Upper lobe of left lung (tissue), 6 donors: ENCODE measurements at regions not wholly inside any gene's neighbourhood (a gene's known extent, or its start where the extent isn't known, plus 50 kb on each side); places are given as distances from the start of the nearest gene placed in this dataset.

Experiments
- ATAC-seq, 2 donors: fragments of 200-7000 bp; cut with Tn5 transposase; one replicate each; pipeline ENCODE4 v1.9.1; 2022; ENCODE audit warnings: mild to moderate bottlenecking in 2 of 2, moderate library complexity in 2 of 2; ENCODE audit not compliant: low FRiP score in 2 of 2
- DNase-seq, 2 donors: peaks; one replicate each; pipeline ENCODE4 v3.0.0-alpha.2; 2019 to 2020
- H3K27ac ChIP-seq, 4 donors: fragments of 200-600 bp; sonication (generic); one replicate each; pipeline ENCODE4 v1.5.1; 2016 to 2019
- H3K27me3 ChIP-seq, 4 donors: fragments of 200-600 bp; sonication (generic); one replicate each; pipeline ENCODE4 v1.5.1; 2017 to 2019
- H3K36me3 ChIP-seq, 4 donors: fragments of 200-600 bp; sonication (generic); one replicate each; pipeline ENCODE4 v1.5.1; 2016 to 2019
- H3K4me1 ChIP-seq, 4 donors: fragments of 200-600 bp; sonication (generic); one replicate each; pipeline ENCODE4 v1.5.1; 2018 to 2019
- H3K4me3 ChIP-seq, 4 donors: fragments of 200-600 bp; sonication (generic); one replicate each; pipeline ENCODE4 v1.5.1; 2017 to 2019; ENCODE audit warnings: mild to moderate bottlenecking in 2 of 4, moderate library complexity in 1 of 4
- H3K9me3 ChIP-seq, 4 donors: fragments of 200-600 bp; sonication (generic); one replicate each; pipeline ENCODE4 v1.5.1; 2018 to 2019
- EP300 ChIP-seq, 4 donors: sonication (generic); formaldehyde crosslinking; IDR thresholded peaks; one replicate each; pipeline ENCODE4 v1.5.1; 2017; ENCODE audit warnings: antibody characterized with exemption in 4 of 4, control low read depth in 2 of 4
- POLR2A ChIP-seq, 4 donors: fragments of 450-650 bp; IDR thresholded peaks; one replicate each; pipeline ENCODE4 v1.5.1; 2016 to 2017; ENCODE audit warnings: antibody characterized with exemption in 4 of 4, mild to moderate bottlenecking in 2 of 4
- POLR2AphosphoS5 ChIP-seq, 2 donors: sonication (generic); formaldehyde crosslinking; IDR thresholded peaks; one replicate each; pipeline ENCODE4 v1.5.1; 2017; ENCODE audit warnings: antibody characterized with exemption in 2 of 2
- WGBS, 2 donors: methylation state at CpG; one replicate each; pipeline ENCODE4 v1.1.5; 2017 to 2018; 5-methylcytosine and 5-hydroxymethylcytosine counted together
- TF ChIP-seq, protein P1 (sequence below), 6 experiments: fragments of 450-650 bp in 4 of 6; fragments of 200-600 bp in 2 of 6; sonication (generic) in 2 of 6; IDR thresholded peaks; one replicate each; pipeline ENCODE4 v1.5.1; 2016 to 2019; ENCODE audit warnings: antibody characterized with exemption in 6 of 6
- donor health status: DM: no; HTN: no; CAD: no; lungs with moderate emphysema.
- donor health status: DM: no; HTN: yes; CAD: no; lungs with severe emphysema.

GRCh38 chr18:45163871-45164270 is 451.4 kb upstream of the SLC14A2 start:
- 80 to 92% methylated on average over 2 of the region's 2 CpGs for WGBS, 2 donors
- ATAC-seq: no peak
- no peak for TF ChIP-seq POLR2A (IDR thresholded peaks at IDR 0.05)
- H3K27ac ChIP-seq: no peak overlapping the region
- H3K4me3 ChIP-seq: no peak overlapping the region
- no peak for DNase-seq
- peaks cover 0 to 7% (median 0%) of the 10 kb centered on the region in 4 donors for H3K4me1 ChIP-seq
- H3K27me3 ChIP-seq: no peaks in the 10 kb centered on the region
- no peaks in the 10 kb centered on the region for H3K36me3 ChIP-seq
- no peaks in the 10 kb centered on the region for H3K9me3 ChIP-seq

- DNase-seq: no peak
- H3K9me3 ChIP-seq: no peaks in the 10 kb centered on the region
- ATAC-seq: no peak
- no peaks in the 10 kb centered on the region for H3K27me3 ChIP-seq
- H3K36me3 ChIP-seq: no peaks in the 10 kb centered on the region
- H3K4me3 ChIP-seq: no peak overlapping the region
- peaks cover 0 to 7% (median 0%) of the 10 kb centered on the region in 4 donors for H3K4me1 ChIP-seq
- TF ChIP-seq POLR2A (IDR thresholded peaks at IDR 0.05) (no peak), EP300 (IDR thresholded peaks at IDR 0.05) (no peak), POLR2AphosphoS5 (IDR thresholded peaks at IDR 0.05) (no peak)
- TF ChIP-seq, protein P1, sequence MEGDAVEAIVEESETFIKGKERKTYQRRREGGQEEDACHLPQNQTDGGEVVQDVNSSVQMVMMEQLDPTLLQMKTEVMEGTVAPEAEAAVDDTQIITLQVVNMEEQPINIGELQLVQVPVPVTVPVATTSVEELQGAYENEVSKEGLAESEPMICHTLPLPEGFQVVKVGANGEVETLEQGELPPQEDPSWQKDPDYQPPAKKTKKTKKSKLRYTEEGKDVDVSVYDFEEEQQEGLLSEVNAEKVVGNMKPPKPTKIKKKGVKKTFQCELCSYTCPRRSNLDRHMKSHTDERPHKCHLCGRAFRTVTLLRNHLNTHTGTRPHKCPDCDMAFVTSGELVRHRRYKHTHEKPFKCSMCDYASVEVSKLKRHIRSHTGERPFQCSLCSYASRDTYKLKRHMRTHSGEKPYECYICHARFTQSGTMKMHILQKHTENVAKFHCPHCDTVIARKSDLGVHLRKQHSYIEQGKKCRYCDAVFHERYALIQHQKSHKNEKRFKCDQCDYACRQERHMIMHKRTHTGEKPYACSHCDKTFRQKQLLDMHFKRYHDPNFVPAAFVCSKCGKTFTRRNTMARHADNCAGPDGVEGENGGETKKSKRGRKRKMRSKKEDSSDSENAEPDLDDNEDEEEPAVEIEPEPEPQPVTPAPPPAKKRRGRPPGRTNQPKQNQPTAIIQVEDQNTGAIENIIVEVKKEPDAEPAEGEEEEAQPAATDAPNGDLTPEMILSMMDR (IDR thresholded peaks at IDR 0.05): no peak
- H3K27ac ChIP-seq: no peak overlapping the region
- 54 to 76% methylated on average over 1 of the region's 1 CpG for WGBS, 2 donors
Measured at GRCh38 chr18:45164551-45164950, 450.7 kb upstream of the SLC14A2 start.

GRCh38 chr18:45165176-45165713 is 450.0 kb upstream of the SLC14A2 start:
- Histone ChIP-seq H3K27ac (no peak overlapping the region), H3K4me3 (no peak overlapping the region), H3K27me3 (no peaks in the 10 kb centered on the region), H3K36me3 (no peaks in the 10 kb centered on the region), H3K4me1 (peaks cover 0 to 7% (median 0%) of the 10 kb centered on the region in 4 donors), H3K9me3 (no peaks in the 10 kb centered on the region)
- DNase-seq (no peak), ATAC-seq (no peak)
- TF ChIP-seq POLR2AphosphoS5 (IDR thresholded peaks at IDR 0.05) (no peak), EP300 (IDR thresholded peaks at IDR 0.05) (no peak), POLR2A (IDR thresholded peaks at IDR 0.05) (no peak)
- TF ChIP-seq, protein P1 (IDR thresholded peaks at IDR 0.05): no peak

- peaks cover 0 to 7% (median 0%) of the 10 kb centered on the region in 4 donors for H3K4me1 ChIP-seq
- no peak for TF ChIP-seq POLR2A (IDR thresholded peaks at IDR 0.05)
- TF ChIP-seq, protein P1 (IDR thresholded peaks at IDR 0.05): no peak
- no peak for TF ChIP-seq POLR2AphosphoS5 (IDR thresholded peaks at IDR 0.05)
- no peak for TF ChIP-seq EP300 (IDR thresholded peaks at IDR 0.05)
- no peak overlapping the region for H3K27ac ChIP-seq
- no peaks in the 10 kb centered on the region for H3K36me3 ChIP-seq
- 65 to 78% methylated on average over 3 of the region's 3 CpGs for WGBS, 2 donors
- no peak for DNase-seq
- H3K4me3 ChIP-seq: no peak overlapping the region
- ATAC-seq: no peak
- no peaks in the 10 kb centered on the region for H3K27me3 ChIP-seq
- H3K9me3 ChIP-seq: no peaks in the 10 kb centered on the region
Measured at GRCh38 chr18:45165871-45166270, 449.4 kb upstream of the SLC14A2 start.

GRCh38 chr18:45166341-45166835 is 448.9 kb upstream of the SLC14A2 start:
- H3K9me3 ChIP-seq: no peaks in the 10 kb centered on the region
- no peak overlapping the region for H3K4me3 ChIP-seq
- no peak for DNase-seq
- no peaks in the 10 kb centered on the region for H3K36me3 ChIP-seq
- no peak for ATAC-seq
- H3K27ac ChIP-seq: no peak overlapping the region
- H3K27me3 ChIP-seq: no peaks in the 10 kb centered on the region
- peaks cover 0 to 7% (median 0%) of the 10 kb centered on the region in 4 donors for H3K4me1 ChIP-seq
- whole genome bisulfite sequencing, 2 donors: 90% methylated on average over 5 of the region's 5 CpGs
- TF ChIP-seq POLR2AphosphoS5 (IDR thresholded peaks at IDR 0.05) (no peak), EP300 (IDR thresholded peaks at IDR 0.05) (no peak), POLR2A (IDR thresholded peaks at IDR 0.05) (no peak)
- TF ChIP-seq, protein P1 (IDR thresholded peaks at IDR 0.05): no peak
